ENCODE measurements at regions not wholly inside any gene's neighbourhood (a gene's known extent, or its start where the extent isn't known, plus 50 kb on each side); places are given as distances from the start of the nearest gene placed in this dataset.

DNA sequence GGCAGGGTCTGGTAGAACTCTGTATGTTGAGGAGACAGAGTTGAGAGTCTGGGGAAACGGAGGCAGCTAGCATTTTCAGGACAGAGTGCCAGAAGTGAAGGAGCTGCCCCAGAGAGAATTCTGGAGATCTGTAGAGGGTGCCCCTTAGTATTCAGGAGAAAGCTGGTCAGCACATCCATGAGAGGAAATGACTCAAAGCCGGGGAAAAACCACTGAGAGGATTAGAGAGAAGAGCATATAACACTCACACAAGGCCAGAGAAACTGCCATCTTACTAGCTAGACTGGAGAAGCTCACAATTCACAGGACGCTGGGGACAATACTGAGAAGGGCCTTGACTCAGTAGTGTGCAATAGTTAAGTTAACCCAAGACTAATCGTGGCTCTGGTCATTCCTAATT is 75.7 kb upstream of the DPPA4 start:
- peaks cover 2% of the 10 kb centered on the region in 2 experiments; a peak in 3 of 5 replicates for H3K9me3 Mint-ChIP-seq

More for the DNA sequence above, 75.7 kb upstream of the DPPA4 start:
- H3K56ac ChIP-seq (ENCODE audit: insufficient read length, low read depth, low read length), result no peak overlapping the region
- H3K9ac ChIP-seq (ENCODE audit: extremely low read depth, insufficient read length, low read length), result no peak overlapping the region
- no peak overlapping the region for H4K5ac ChIP-seq (ENCODE audit: insufficient read length, low read depth, low read length)
- no peaks in the 10 kb centered on the region for H3K79me2 ChIP-seq (ENCODE audit: insufficient read depth, low read length)
- H2BK120ac ChIP-seq (ENCODE audit: low read depth, low read length, poor library complexity, severe bottlenecking), result no peak overlapping the region
- TF ChIP-seq, protein P1, sequence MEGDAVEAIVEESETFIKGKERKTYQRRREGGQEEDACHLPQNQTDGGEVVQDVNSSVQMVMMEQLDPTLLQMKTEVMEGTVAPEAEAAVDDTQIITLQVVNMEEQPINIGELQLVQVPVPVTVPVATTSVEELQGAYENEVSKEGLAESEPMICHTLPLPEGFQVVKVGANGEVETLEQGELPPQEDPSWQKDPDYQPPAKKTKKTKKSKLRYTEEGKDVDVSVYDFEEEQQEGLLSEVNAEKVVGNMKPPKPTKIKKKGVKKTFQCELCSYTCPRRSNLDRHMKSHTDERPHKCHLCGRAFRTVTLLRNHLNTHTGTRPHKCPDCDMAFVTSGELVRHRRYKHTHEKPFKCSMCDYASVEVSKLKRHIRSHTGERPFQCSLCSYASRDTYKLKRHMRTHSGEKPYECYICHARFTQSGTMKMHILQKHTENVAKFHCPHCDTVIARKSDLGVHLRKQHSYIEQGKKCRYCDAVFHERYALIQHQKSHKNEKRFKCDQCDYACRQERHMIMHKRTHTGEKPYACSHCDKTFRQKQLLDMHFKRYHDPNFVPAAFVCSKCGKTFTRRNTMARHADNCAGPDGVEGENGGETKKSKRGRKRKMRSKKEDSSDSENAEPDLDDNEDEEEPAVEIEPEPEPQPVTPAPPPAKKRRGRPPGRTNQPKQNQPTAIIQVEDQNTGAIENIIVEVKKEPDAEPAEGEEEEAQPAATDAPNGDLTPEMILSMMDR (conservative IDR thresholded peaks at IDR 0.05), result no peak
- Mint-ChIP-seq H3K27ac (peak overlapping the region; percentile 54 to 82 (median 62); a peak in 4 of 7 replicates), H3K36me3 (ENCODE audit: insufficient read depth in 1 of 3, low read depth in 3 of 3) (peaks cover 0 to 3% (median 2%) of the 10 kb centered on the region in 3 experiments; a peak in 3 of 7 replicates), H3K27me3 (ENCODE audit: low read depth) (no peaks in the 10 kb centered on the region), H3K4me1 (peaks cover 9 to 12% of the 10 kb centered on the region in 2 experiments), H3K4me3 (no peak overlapping the region)
- no peak overlapping the region for H2BK15ac ChIP-seq (ENCODE audit: low read depth, low read length)
- H3K14ac ChIP-seq (ENCODE audit: insufficient read depth, low read length), result no peak overlapping the region
- H3K79me1 ChIP-seq (ENCODE audit: insufficient read depth, low read depth, low read length, poor library complexity, severe bottlenecking), result no peaks in the 10 kb centered on the region
- no peaks in the 10 kb centered on the region for H3K27me3 ChIP-seq (ENCODE audit: insufficient read depth, low read length)
- H3K18ac ChIP-seq (ENCODE audit: insufficient read length, low read depth, low read length), result no peak overlapping the region
- no peak overlapping the region for H2BK20ac ChIP-seq (ENCODE audit: low read depth, low read length, poor library complexity, severe bottlenecking)
- H3T11ph ChIP-seq (ENCODE audit: low read length), result no peak overlapping the region
- H2AK5ac ChIP-seq (ENCODE audit: insufficient read length, low read length), result no peak overlapping the region
- no peak overlapping the region for H2BK5ac ChIP-seq (ENCODE audit: insufficient read length, low read length)
- no peak overlapping the region for H3K23ac ChIP-seq (ENCODE audit: insufficient read length, low read depth, low read length)
- H3K4ac ChIP-seq (ENCODE audit: low read depth, low read length), result no peak overlapping the region
- H3K23me2 ChIP-seq (ENCODE audit: insufficient read length, low read depth, low read length, poor library complexity, severe bottlenecking), result no peaks in the 10 kb centered on the region
- no peaks in the 10 kb centered on the region for H3K4me1 ChIP-seq (ENCODE audit: insufficient read depth, low read length)
- no peak overlapping the region for H4K91ac ChIP-seq (ENCODE audit: insufficient read length, low read depth, low read length)
- no peak for DNase-seq
- no peaks in the 10 kb centered on the region for H3K9me3 ChIP-seq (ENCODE audit: control insufficient read depth, low read depth, low read length)
- H4K8ac ChIP-seq (replicated peaks; ENCODE audit: insufficient read length, low read depth, low read length), result no peak overlapping the region
- H3K27ac ChIP-seq (ENCODE audit: insufficient read length, low read depth, low read length), result no peak overlapping the region
- H4K20me1 ChIP-seq (ENCODE audit: control insufficient read depth, insufficient read depth, insufficient read length), result no peaks in the 10 kb centered on the region
- H3K4me2 ChIP-seq (ENCODE audit: insufficient read depth, insufficient read length, low read length), result no peak overlapping the region
- no peak overlapping the region for H2BK12ac ChIP-seq (ENCODE audit: insufficient read length, low read depth, low read length)
- H2AFZ ChIP-seq (ENCODE audit: low read length), result no peak overlapping the region
- WGBS (ENCODE audit: extremely low coverage, insufficient read length, low lambda C conversion rate), result no CpG with 5 or more reads among the region's 4 CpGs

Measured in H9 (cell line).